NT2/D1 (cell line): ENCODE measurements at regions not wholly inside any gene's neighbourhood (a gene's known extent, or its start where the extent isn't known, plus 50 kb on each side); places are given as distances from the start of the nearest gene placed in this dataset.

Experiments used
- DNase-seq: peaks from one replicate; pipeline ENCODE4 v3.0.0-alpha.2; 2011; ENCODE audit warnings: low read depth, low spot score
- H3K27me3 ChIP-seq: 2 replicates; pipeline ENCODE4 v1.6.0; 2011; ENCODE audit warnings: mild to moderate bottlenecking; ENCODE audit not compliant: insufficient read length, insufficient read depth
- H3K36me3 ChIP-seq: 2 replicates; pipeline ENCODE4 v1.6.1; 2011; ENCODE audit warnings: mild to moderate bottlenecking, low read length, mixed read lengths; ENCODE audit not compliant: insufficient read depth, insufficient read length
- H3K4me1 ChIP-seq: 2 replicates; pipeline ENCODE4 v1.5.1; 2011; ENCODE audit not compliant: insufficient read depth, insufficient read length
- H3K4me3 ChIP-seq: 2 replicates; pipeline ENCODE4 v1.5.1; 2011; ENCODE audit warnings: low read depth; ENCODE audit not compliant: insufficient read length
- H3K9ac ChIP-seq: 2 replicates; pipeline ENCODE4 v1.6.0; 2011; ENCODE audit warnings: low read depth; ENCODE audit not compliant: insufficient read length
- H3K9me3 ChIP-seq: 2 replicates; pipeline ENCODE4 v1.5.1; 2011; ENCODE audit warnings: mild to moderate bottlenecking, low read length; ENCODE audit not compliant: insufficient read depth
- SUZ12 ChIP-seq: IDR thresholded peaks from 2 replicates; pipeline ENCODE4 v1.6.1; 2011; ENCODE audit not compliant: insufficient read length, insufficient read depth; ENCODE audit errors: extremely low read depth
- YY1 ChIP-seq: IDR thresholded peaks from 2 replicates; pipeline ENCODE4 v1.6.1; 2011; ENCODE audit not compliant: insufficient read length, insufficient read depth
- ZNF274 ChIP-seq: IDR thresholded peaks from 2 replicates; pipeline ENCODE4 v1.6.1; 2011; ENCODE audit warnings: mild to moderate bottlenecking, low read depth, low read length

GRCh38 chr18:24627644-24628315 lies 167.3 kb downstream of the HRH4 start:
- H3K4me1 ChIP-seq: no peaks in the 10 kb centered on the region
- H3K9ac ChIP-seq: no peak overlapping the region
- no peak for TF ChIP-seq SUZ12
- no peak for TF ChIP-seq YY1
- no peak for TF ChIP-seq ZNF274
- no peaks in the 10 kb centered on the region for H3K27me3 ChIP-seq
- no peak for DNase-seq
- H3K4me3 ChIP-seq: no peak overlapping the region
- peaks cover 11% of the 10 kb centered on the region; the same call in 1 of the 2 replicates for H3K9me3 ChIP-seq
- H3K36me3 ChIP-seq: no peaks in the 10 kb centered on the region

GRCh38 chr18:24628326-24628725 lies 167.9 kb downstream of the HRH4 start:
- Histone ChIP-seq H3K4me1 (no peaks in the 10 kb centered on the region), H3K9ac (no peak overlapping the region), H3K4me3 (no peak overlapping the region), H3K27me3 (no peaks in the 10 kb centered on the region), H3K9me3 (peaks cover 11% of the 10 kb centered on the region; the same call in 1 of the 2 replicates), H3K36me3 (no peaks in the 10 kb centered on the region)
- TF ChIP-seq SUZ12: no peak
- TF ChIP-seq ZNF274: no peak
- TF ChIP-seq YY1: no peak
- DNase-seq: no peak

- TF ChIP-seq ZNF274 (no peak), SUZ12 (no peak), YY1 (no peak)
- no peak overlapping the region for H3K4me3 ChIP-seq
- H3K36me3 ChIP-seq: no peaks in the 10 kb centered on the region
- H3K4me1 ChIP-seq: no peaks in the 10 kb centered on the region
- H3K9ac ChIP-seq: no peak overlapping the region
- no peak for DNase-seq
- H3K27me3 ChIP-seq: no peaks in the 10 kb centered on the region
- peaks cover 11% of the 10 kb centered on the region; the same call in 1 of the 2 replicates for H3K9me3 ChIP-seq
Observed at GRCh38 chr18:24629921-24630320, 169.5 kb downstream of the HRH4 start.

GRCh38 chr18:24630346-24630880 lies 170.0 kb downstream of the HRH4 start:
- no peak overlapping the region for H3K4me3 ChIP-seq
- H3K27me3 ChIP-seq: no peaks in the 10 kb centered on the region
- peaks cover 7% of the 10 kb centered on the region; the same call in 1 of the 2 replicates for H3K9me3 ChIP-seq
- no peak for TF ChIP-seq ZNF274
- TF ChIP-seq YY1: no peak
- no peak for TF ChIP-seq SUZ12
- DNase-seq: no peak
- H3K4me1 ChIP-seq: no peaks in the 10 kb centered on the region
- no peak overlapping the region for H3K9ac ChIP-seq
- no peaks in the 10 kb centered on the region for H3K36me3 ChIP-seq

- Histone ChIP-seq H3K27me3 (no peaks in the 10 kb centered on the region), H3K4me1 (no peaks in the 10 kb centered on the region), H3K9me3 (no peaks in the 10 kb centered on the region), H3K9ac (no peak overlapping the region), H3K4me3 (no peak overlapping the region), H3K36me3 (no peaks in the 10 kb centered on the region)
- TF ChIP-seq SUZ12 (no peak), YY1 (no peak), ZNF274 (no peak)
- no peak for DNase-seq
Observed at GRCh38 chr18:24631243-24632025, 171.0 kb downstream of the HRH4 start.

- Histone ChIP-seq H3K4me1 (no peaks in the 10 kb centered on the region), H3K9ac (no peak overlapping the region), H3K36me3 (no peaks in the 10 kb centered on the region), H3K27me3 (no peaks in the 10 kb centered on the region), H3K4me3 (no peak overlapping the region), H3K9me3 (no peaks in the 10 kb centered on the region)
- DNase-seq: no peak
- TF ChIP-seq ZNF274: no peak
- TF ChIP-seq SUZ12: no peak
- no peak for TF ChIP-seq YY1
Observed at GRCh38 chr18:24632158-24632988, 171.9 kb downstream of the HRH4 start.

- no peaks in the 10 kb centered on the region for H3K9me3 ChIP-seq
- no peak for TF ChIP-seq ZNF274
- no peak for TF ChIP-seq SUZ12
- no peak for TF ChIP-seq YY1
- H3K4me3 ChIP-seq: no peak overlapping the region
- no peaks in the 10 kb centered on the region for H3K36me3 ChIP-seq
- H3K27me3 ChIP-seq: no peaks in the 10 kb centered on the region
- no peak overlapping the region for H3K9ac ChIP-seq
- DNase-seq: no peak
- no peaks in the 10 kb centered on the region for H3K4me1 ChIP-seq
Observed at GRCh38 chr18:24633121-24633520, 172.7 kb downstream of the HRH4 start.
